Activated CD8-positive, alpha-beta memory T cell treated with anti-CD3 and anti-CD28 coated beads for 36 hours (primary cell): ENCODE measurements at regions not wholly inside any gene's neighbourhood (a gene's known extent, or its start where the extent isn't known, plus 50 kb on each side); places are given as distances from the start of the nearest gene placed in this dataset.
"Not testable (repeated sequence)": the region's sequence is repeated elsewhere in the genome, so short reads cannot be mapped to it uniquely, and the experiment has no call there.

Source experiments
- CTCF ChIA-PET: fragments of 350-600 bp; sonication (Branson Sonifier 250); formaldehyde crosslinking; loops from one replicate; lab custom pipeline; 2021; ENCODE audit warnings: antibody characterized with exemption; lab: Charles Lee
- POLR2A ChIA-PET: fragments of 350-600 bp; sonication (Branson Sonifier 250); formaldehyde crosslinking; loops from one replicate; lab custom pipeline; 2021; ENCODE audit warnings: antibody characterized with exemption; lab: Charles Lee

- CTCF ChIA-PET, POLR2A ChIA-PET: not testable (repeated sequence)
These were observed 315.9 kb upstream of the EDIL3 start for GRCh38 chr5:84700545-84700944.

- POLR2A ChIA-PET, result no interaction called here
These were observed 312.0 kb upstream of the EDIL3 start for GRCh38 chr5:84696651-84697050.

GRCh38 chr5:84695330-84695729 lies 310.6 kb upstream of the EDIL3 start:
- ChIA-PET POLR2A (no interaction called here), CTCF (no interaction called here)

More at GRCh38 chr5:84696651-84697050, 312.0 kb upstream of the EDIL3 start:
- CTCF ChIA-PET, result no interaction called here

DNA sequence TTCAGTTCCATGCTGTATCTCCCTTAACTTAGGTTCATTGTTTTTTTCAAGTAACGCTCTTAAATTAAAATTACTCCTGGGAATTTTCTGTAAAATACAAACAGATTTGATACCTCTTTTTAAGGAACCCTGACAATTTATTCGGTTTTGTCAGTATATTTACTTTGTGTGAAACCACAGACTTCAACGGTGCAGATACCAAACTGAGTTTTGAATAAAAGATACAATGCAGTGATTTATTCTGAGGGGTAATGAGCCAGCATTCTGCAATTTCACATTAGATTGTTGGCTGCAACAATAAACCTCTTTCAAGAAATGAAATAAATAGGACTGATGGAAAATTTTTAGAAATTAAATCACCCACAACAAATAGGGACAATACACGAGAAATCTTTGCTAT lies 308.6 kb upstream of the EDIL3 start:
- POLR2A ChIA-PET, result no interaction called here
- CTCF ChIA-PET, result no interaction called here

- ChIA-PET CTCF (no interaction called here), POLR2A (no interaction called here)
These were observed 303.9 kb upstream of the EDIL3 start for GRCh38 chr5:84688566-84688965.

GRCh38 chr5:84685121-84685894 lies 300.6 kb upstream of the EDIL3 start:
- ChIA-PET CTCF (no interaction called here), POLR2A (no interaction called here)

DNA sequence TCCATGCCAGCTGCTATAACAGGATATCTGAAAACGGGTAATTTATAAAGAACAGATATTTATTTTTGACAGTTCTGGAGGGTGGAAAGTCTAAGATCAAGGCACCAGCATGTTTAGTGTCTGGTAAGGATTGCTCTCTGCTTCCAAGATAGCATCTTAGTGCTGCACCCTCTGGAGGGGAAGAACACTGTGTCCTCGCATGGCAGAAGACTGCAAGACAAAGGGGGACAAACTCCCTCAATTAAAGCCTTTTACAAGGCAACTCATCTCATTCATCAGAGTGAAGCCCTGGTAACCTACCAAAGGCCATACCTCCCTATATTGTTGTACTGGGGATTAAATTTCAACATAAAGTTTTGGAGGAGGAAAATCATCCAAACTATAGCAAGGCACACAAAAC lies 298.9 kb upstream of the EDIL3 start:
- CTCF ChIA-PET, result no interaction called here
- POLR2A ChIA-PET, result no interaction called here

DNA sequence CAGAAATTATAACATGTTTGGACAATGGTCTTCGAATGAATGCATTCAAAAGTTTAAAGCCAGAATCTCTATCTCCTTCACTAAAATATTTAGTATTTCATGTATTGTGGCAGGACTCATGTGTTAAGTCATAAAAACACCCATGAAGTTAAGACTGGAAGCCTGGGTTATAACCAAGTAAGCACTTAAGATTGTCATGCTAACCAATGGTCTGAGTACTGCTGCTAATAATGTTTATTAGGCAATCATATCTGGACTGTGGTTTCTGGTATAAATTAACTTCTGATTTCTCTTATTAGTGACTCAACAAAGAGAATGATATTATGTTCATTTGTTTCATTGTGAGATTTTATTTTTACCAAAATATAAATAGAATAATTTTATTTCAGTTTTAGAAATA lies 297.9 kb upstream of the EDIL3 start:
- ChIA-PET POLR2A (no interaction called here), CTCF (no interaction called here)

- ChIA-PET POLR2A (no interaction called here), CTCF (no interaction called here)
These were observed 296.2 kb upstream of the EDIL3 start for GRCh38 chr5:84680908-84681307.

- ChIA-PET CTCF (no interaction called here), POLR2A (no interaction called here)
These were observed 289.1 kb upstream of the EDIL3 start for GRCh38 chr5:84673785-84674184.

DNA sequence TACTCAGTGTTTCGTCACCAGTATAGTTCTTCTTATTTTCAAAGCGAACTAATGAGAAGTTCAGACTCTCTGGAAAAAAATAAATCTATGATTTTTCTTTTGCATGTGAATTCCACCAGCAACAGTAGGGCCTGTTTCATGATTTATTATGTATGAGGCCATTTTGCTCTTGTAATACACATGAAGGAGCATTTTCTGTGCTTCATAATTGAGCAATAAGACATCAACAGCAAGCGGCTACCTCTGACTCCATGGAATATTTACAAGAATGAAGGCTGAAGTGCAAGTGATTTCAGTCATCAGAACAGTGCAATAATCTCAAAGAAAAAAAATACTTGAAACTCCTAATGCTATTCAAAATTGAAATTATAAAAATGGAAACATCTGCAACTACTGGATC lies 282.9 kb upstream of the EDIL3 start:
- ChIA-PET CTCF (no interaction called here), POLR2A (no interaction called here)

DNA sequence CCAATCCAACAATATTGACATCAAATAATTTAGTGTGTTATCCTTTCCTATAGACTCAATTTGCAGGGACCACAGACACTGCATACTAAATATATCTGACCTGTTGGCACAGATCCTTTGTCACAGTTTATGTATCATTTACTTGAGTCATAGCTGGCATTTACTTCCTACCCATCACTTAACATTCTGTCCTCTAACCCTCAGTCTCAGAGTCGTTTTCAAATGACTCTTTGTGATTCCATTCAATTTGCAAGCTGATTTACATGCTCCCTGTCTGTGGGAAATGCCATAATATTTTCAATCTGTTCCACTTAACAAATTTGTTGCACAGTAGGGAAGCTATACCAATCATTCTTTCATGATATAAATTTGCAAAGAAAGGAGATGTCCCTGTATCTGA lies 265.7 kb upstream of the EDIL3 start:
- ChIA-PET CTCF (no interaction called here), POLR2A (no interaction called here)

DNA sequence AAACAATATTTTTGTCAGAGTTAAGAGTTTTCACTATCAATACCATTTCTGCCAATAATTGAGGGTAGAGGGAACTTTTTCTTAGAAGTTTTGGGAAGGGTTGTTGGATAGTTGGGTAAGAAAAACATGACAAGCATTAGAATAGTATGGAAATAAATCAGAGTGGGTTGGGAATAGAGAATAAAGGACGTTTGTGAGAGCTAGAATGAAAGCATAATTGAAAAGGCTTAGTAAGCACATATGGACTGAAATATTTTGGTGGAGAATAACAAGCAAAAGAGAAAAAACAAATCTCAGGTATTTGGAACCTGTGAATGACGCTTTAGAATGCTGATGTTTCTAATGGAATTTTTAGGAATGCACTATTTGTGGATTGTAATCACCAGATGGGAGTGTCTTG lies 262.9 kb upstream of the EDIL3 start:
- CTCF ChIA-PET, result no interaction called here
- POLR2A ChIA-PET, result no interaction called here

DNA sequence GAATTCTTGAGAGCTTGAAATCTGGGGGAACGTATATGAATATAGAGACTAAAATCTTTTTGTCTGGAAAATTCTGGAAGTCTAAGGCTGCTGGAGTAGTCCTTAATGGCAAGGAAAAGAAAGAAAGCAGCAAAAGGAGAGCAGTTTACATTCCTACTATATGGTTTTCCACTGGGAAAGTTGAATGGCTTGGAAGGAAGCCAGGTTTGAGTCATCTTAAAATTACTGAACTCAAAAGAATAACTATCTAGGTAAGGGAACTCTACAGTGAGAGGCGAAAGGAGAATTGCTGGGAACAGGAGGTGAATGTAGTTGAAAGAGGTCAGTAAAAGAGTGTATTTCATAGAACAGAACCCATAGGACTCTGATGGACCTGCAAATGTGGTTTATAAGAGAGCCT lies 258.1 kb upstream of the EDIL3 start:
- POLR2A ChIA-PET, result no interaction called here
- CTCF ChIA-PET, result interaction anchor here (0.5 kb wide), 1 partner anchor 337 kb away, joined by 3 read pairs; no protein-coding TSS in a partner anchor

- ChIA-PET POLR2A (no interaction called here), CTCF (interaction anchor here (0.5 kb wide), 1 partner anchor 337 kb away, joined by 3 read pairs; no protein-coding TSS in a partner anchor)
These were observed 257.6 kb upstream of the EDIL3 start for GRCh38 chr5:84642324-84642723.

DNA sequence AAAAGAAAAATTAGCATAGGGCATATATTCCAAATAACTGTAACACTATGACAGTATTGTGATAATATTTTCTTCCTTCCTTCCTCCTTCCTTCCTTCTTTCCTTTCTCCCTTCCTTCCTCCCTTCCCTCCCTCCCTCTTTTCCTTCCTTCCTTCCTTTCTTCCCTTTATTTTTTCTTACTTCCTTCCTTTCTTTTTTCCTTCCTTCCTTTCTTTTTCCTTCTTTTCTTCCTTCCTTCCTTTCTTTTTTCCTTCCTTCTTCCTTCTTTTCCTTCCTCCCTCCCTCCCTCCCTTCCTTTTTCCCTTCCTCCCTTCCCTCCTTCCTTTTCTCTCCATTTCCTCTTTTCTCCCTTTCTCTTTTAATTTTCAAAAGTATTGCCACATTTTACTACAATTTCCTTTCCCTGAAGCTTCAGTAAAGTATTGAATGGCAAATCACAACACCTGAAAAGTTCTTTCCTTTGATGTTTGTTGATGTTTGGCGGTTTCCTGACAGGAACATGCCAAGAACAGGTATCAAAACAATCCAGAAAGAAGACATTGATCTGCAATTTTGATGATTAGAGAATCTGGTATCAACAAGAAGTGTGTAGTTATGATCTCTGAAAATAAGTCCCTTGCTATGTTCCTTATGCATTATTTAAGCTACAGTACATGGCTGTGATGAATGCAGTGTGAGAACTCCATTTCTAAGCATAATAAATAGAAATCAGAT lies 253.1 kb upstream of the EDIL3 start:
- CTCF ChIA-PET, result no interaction called here

DNA sequence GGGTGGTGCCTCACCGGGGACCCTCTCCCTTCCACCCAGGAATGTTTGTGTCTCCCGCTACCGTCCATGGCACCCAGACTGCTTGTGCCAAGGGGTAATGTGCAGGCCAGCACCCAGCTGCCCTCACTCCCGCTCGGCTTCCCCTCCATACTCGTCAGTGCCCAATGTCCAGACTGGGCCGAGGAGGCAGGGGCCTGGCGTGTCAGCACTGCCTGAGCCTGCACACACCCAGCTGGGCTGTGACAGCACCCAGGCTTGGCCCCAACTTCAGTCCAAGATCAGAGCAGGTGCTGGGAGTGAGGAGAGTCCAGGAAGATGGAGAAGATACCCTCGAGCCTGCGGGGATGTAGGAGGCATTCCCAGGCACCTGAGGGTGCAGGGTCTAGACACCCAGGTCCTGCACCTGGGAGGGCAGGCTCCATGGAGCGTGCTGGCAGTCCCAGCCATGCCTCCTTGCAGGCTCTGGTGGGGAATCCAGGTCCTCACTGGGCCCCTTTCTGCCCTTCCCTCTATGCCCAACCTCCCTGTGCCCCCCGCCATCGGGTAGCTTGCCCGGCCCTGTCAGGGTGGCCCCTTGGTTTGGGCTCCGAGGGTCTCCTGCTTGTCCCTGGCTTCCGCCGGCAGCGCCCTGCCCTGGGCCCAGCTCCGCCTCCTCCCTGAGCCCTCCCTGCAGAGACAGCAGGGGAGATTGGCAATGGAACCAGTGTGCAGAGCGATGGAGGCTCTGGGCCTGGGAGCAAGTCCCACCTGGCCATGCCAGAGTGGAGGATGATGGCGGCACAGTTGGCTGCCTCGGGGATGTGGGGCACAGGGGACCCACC lies 250.8 kb upstream of the EDIL3 start:
- POLR2A ChIA-PET, result no interaction called here

More for the DNA sequence above, 253.1 kb upstream of the EDIL3 start:
- POLR2A ChIA-PET, result no interaction called here

DNA sequence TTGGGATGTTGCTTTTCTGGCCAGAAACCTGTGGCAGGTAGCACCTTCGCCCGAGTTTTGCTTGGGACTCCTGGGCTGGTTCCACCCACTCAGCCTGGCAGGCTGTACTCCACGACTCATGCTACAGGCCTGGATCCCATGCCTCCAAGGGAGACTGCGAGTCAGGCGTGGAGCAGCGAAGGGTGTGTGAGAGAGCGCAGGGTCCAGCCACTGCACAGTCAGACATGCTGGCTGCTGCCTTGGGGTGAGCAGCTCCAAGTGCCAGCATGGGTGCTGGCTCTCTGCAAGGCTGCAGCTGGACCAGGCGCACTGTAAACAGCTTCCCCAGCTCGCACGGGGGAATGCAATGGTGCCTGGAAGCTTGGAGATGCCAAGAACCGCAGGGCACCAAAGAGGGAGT lies 249.6 kb upstream of the EDIL3 start:
- ChIA-PET CTCF (no interaction called here), POLR2A (no interaction called here)

More for the DNA sequence above, 250.8 kb upstream of the EDIL3 start:
- CTCF ChIA-PET, result no interaction called here

- POLR2A ChIA-PET, result no interaction called here
- CTCF ChIA-PET, result no interaction called here
These were observed 247.7 kb upstream of the EDIL3 start for GRCh38 chr5:84632418-84632817.

DNA sequence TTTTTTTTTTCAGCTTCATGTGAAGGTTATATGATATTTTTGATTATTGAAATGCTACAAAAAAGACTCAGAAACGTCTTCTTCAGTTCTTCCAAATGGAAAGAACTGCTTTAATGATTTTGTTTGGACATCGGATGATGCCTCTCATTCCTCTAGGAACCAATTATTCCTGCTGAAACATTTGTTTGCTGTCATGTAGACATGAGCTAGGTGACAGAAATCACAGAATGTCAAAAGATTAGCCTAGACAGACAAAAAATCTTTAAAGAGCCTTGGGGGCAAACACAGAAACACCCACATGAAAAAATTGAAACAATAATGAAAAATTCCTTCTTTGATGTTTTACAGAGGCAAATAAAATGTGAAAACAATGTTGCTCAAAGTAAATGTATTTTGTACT lies 244.2 kb upstream of the EDIL3 start:
- CTCF ChIA-PET, result no interaction called here
- POLR2A ChIA-PET, result no interaction called here
